ENCODE measurements at regions not wholly inside any gene's neighbourhood (a gene's known extent, or its start where the extent isn't known, plus 50 kb on each side); places are given as distances from the start of the nearest gene placed in this dataset.

GRCh38 chr4:14132301-14132700 is 504.8 kb upstream of the BOD1L1 start:
- TF ChIP-seq SUZ12 (IDR thresholded peaks at IDR 0.05; ENCODE audit: extremely low read depth, insufficient read depth, insufficient read length) (no peak), ZNF274 (IDR thresholded peaks at IDR 0.05; ENCODE audit: low read depth, low read length) (no peak), YY1 (IDR thresholded peaks at IDR 0.05; ENCODE audit: insufficient read depth, insufficient read length) (no peak)

Measured in NT2/D1 (cell line).